ENCODE measurements at regions not wholly inside any gene's neighbourhood (a gene's known extent, or its start where the extent isn't known, plus 50 kb on each side); places are given as distances from the start of the nearest gene placed in this dataset.

GRCh38 chr11:34819740-34820482 is 96.3 kb downstream of the APIP start:
- no peak for TF ChIP-seq TAF1 (IDR thresholded peaks at IDR 0.05; ENCODE audit: borderline replicate concordance, insufficient read depth, low read length)
- TF ChIP-seq SIN3A (IDR thresholded peaks at IDR 0.05; ENCODE audit: borderline replicate concordance, insufficient read depth, low read length) = no peak
- no peak for TF ChIP-seq REST (IDR thresholded peaks at IDR 0.05; ENCODE audit: insufficient read depth in 1 of 2, low read depth in 2 of 2, low read length in 2 of 2)
- TF ChIP-seq POLR2AphosphoS5 (IDR thresholded peaks at IDR 0.05; ENCODE audit: low read depth, low read length) = no peak
- TF ChIP-seq FOXP2 (optimal IDR thresholded peaks at IDR 0.05; ENCODE audit: borderline replicate concordance, extremely low read depth, extremely low read length, insufficient read depth) = no peak

GRCh38 chr11:34816698-34817213 is 99.4 kb downstream of the APIP start:
- TF ChIP-seq REST (IDR thresholded peaks at IDR 0.05; ENCODE audit: insufficient read depth in 1 of 2, low read depth in 2 of 2, low read length in 2 of 2) (no peak), FOXP2 (optimal IDR thresholded peaks at IDR 0.05; ENCODE audit: borderline replicate concordance, extremely low read depth, extremely low read length, insufficient read depth) (no peak), TAF1 (IDR thresholded peaks at IDR 0.05; ENCODE audit: borderline replicate concordance, insufficient read depth, low read length) (no peak), SIN3A (IDR thresholded peaks at IDR 0.05; ENCODE audit: borderline replicate concordance, insufficient read depth, low read length) (no peak), POLR2AphosphoS5 (IDR thresholded peaks at IDR 0.05; ENCODE audit: low read depth, low read length) (no peak)

- TF ChIP-seq FOXP2 (optimal IDR thresholded peaks at IDR 0.05; ENCODE audit: borderline replicate concordance, extremely low read depth, extremely low read length, insufficient read depth) (no peak), POLR2AphosphoS5 (IDR thresholded peaks at IDR 0.05; ENCODE audit: low read depth, low read length) (no peak), REST (IDR thresholded peaks at IDR 0.05; ENCODE audit: insufficient read depth in 1 of 2, low read depth in 2 of 2, low read length in 2 of 2) (no peak), SIN3A (IDR thresholded peaks at IDR 0.05; ENCODE audit: borderline replicate concordance, insufficient read depth, low read length) (no peak), TAF1 (IDR thresholded peaks at IDR 0.05; ENCODE audit: borderline replicate concordance, insufficient read depth, low read length) (no peak)
These were observed 103.1 kb downstream of the APIP start for GRCh38 chr11:34812905-34813576.

DNA sequence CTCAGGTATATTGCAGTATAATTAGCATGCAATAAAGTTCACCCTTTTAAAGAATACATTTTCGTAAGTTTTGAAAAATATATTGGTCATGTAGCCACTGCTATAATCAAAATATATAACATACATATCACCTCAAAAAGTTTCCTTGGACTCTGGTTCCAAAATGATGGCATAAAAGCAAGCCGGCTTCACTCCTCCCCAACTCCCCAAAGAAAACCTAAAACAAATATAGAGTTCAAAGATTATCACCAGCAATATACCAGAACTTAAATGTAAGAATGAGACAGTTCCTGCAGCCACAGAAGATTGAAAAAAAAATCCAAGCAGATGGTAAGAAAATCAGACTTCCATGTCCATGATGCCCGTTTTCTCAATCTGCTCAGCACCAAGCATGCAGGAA is 104.3 kb downstream of the APIP start:
- TF ChIP-seq FOXP2 (optimal IDR thresholded peaks at IDR 0.05; ENCODE audit: borderline replicate concordance, extremely low read depth, extremely low read length, insufficient read depth) = no peak
- TF ChIP-seq REST (IDR thresholded peaks at IDR 0.05; ENCODE audit: insufficient read depth in 1 of 2, low read depth in 2 of 2, low read length in 2 of 2) = no peak
- no peak for TF ChIP-seq POLR2AphosphoS5 (IDR thresholded peaks at IDR 0.05; ENCODE audit: low read depth, low read length)
- TF ChIP-seq TAF1 (IDR thresholded peaks at IDR 0.05; ENCODE audit: borderline replicate concordance, insufficient read depth, low read length) = no peak
- no peak for TF ChIP-seq SIN3A (IDR thresholded peaks at IDR 0.05; ENCODE audit: borderline replicate concordance, insufficient read depth, low read length)
